GM13977 (cell line): ENCODE measurements at regions not wholly inside any gene's neighbourhood (a gene's known extent, or its start where the extent isn't known, plus 50 kb on each side); places are given as distances from the start of the nearest gene placed in this dataset.

Experiments
- DNase-seq: peaks from one replicate; pipeline ENCODE4 v3.0.0; 2012; ENCODE audit warnings: low spot score
- CTCF ChIP-seq: IDR thresholded peaks from 2 replicates; pipeline ENCODE4 v1.5.1; 2012; ENCODE audit warnings: mild to moderate bottlenecking, control low read depth; ENCODE audit not compliant: insufficient read depth; ENCODE audit errors: extremely low read depth, missing control alignments
- in situ Hi-C: fragments of 300-500 bp; cut with MboI; formaldehyde crosslinking; loops from one replicate; pipeline ENCODE4 v1.12.0; 2022; ENCODE audit warnings: low sequenced_read_pairs, low pct_unique_long_range_greater_than_20kb, mixed read lengths, inconsistent platforms; ENCODE audit not compliant: unreplicated experiment

GRCh38 chr20:50269091-50270033 lies 78.7 kb downstream of the CEBPB start:
- no peak for TF ChIP-seq CTCF
- in situ Hi-C loops = no loop called here
- no peak for DNase-seq

GRCh38 chr20:50270034-50270395 lies 79.4 kb downstream of the CEBPB start:
- no peak for TF ChIP-seq CTCF
- in situ Hi-C loops = no loop called here

DNA sequence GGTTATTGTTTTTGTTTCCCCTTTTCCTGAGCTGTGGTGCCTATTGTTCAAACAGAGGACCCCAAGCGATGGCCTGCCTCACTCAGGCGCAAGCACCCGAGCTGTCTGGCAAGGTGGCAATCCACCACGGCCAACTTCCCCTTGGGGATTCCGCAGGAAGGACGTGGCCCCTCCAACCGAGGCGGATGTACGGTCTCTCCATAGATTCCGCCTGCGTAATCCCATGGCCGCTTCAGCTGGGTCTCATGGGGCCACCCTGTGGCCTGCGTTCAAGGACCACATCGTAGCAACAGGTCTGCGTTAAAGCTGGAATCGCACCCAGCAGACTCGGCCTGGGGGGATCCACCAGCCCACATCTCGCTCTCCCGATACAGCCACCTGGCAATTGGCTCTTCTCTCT lies 79.9 kb downstream of the CEBPB start:
- DNase-seq = no peak
- TF ChIP-seq CTCF = no peak
- in situ Hi-C loops = no loop called here

More at GRCh38 chr20:50270034-50270395, 79.4 kb downstream of the CEBPB start:
- DNase-seq = no peak

DNA sequence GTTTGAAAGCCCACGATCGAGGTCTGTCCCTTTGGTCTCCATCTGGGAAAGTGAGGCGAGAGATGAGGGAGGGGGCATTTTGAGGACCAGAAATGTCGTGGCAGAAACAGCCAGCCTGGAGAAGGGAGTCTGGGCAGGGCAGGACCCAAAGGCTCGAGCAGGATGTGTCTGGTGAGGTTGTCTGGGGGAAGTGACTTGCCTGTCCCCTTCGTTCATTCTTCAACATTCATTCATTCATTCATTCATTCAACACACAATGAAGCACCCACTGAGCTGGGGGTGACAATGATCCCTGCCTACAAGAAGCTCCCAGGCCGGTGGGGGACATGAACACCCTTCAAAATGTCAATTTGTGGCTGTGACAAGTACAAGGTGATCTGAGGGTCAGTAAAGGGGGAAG lies 80.5 kb downstream of the CEBPB start:
- DNase-seq = no peak
- TF ChIP-seq CTCF = no peak
- in situ Hi-C loops = no loop called here

GRCh38 chr20:50271612-50272011 lies 81.0 kb downstream of the CEBPB start:
- in situ Hi-C loops = no loop called here
- no peak for DNase-seq
- TF ChIP-seq CTCF = no peak

GRCh38 chr20:50272030-50272723 lies 81.5 kb downstream of the CEBPB start:
- in situ Hi-C loops = no loop called here
- DNase-seq = no peak
- no peak for TF ChIP-seq CTCF
